Activated T-helper 17 cell treated with anti-CD3 and anti-CD28 coated beads, Interleukin-2, amount 50 U/mL, for 72 hours (primary cell): ENCODE measurements at regions not wholly inside any gene's neighbourhood (a gene's known extent, or its start where the extent isn't known, plus 50 kb on each side); places are given as distances from the start of the nearest gene placed in this dataset.

Source experiments
- ATAC-seq: fragments of 150-1000 bp; cut with Tn5 transposase; replicated peaks from 2 replicates; pipeline ENCODE4 v1.10.0; 2021; ENCODE audit warnings: mild to moderate bottlenecking, moderate library complexity
- H3K27ac Mint-ChIP-seq: one replicate; pipeline ENCODE4 v1.8.0; 2022; ENCODE audit warnings: mixed read lengths
- H3K27me3 Mint-ChIP-seq: one replicate; pipeline ENCODE4 v1.8.0; 2022; ENCODE audit warnings: mixed read lengths
- H3K36me3 Mint-ChIP-seq: one replicate; pipeline ENCODE4 v1.8.0; 2022; ENCODE audit warnings: low read depth, mild to moderate bottlenecking, mixed read lengths
- H3K4me1 Mint-ChIP-seq: one replicate; pipeline ENCODE4 v1.8.0; 2022; ENCODE audit warnings: mixed read lengths
- H3K4me3 Mint-ChIP-seq: one replicate; pipeline ENCODE4 v1.8.0; 2022; ENCODE audit warnings: mild to moderate bottlenecking, mixed read lengths
- H3K9me3 Mint-ChIP-seq: one replicate; pipeline ENCODE4 v1.8.0; 2022; ENCODE audit warnings: mixed read lengths

DNA sequence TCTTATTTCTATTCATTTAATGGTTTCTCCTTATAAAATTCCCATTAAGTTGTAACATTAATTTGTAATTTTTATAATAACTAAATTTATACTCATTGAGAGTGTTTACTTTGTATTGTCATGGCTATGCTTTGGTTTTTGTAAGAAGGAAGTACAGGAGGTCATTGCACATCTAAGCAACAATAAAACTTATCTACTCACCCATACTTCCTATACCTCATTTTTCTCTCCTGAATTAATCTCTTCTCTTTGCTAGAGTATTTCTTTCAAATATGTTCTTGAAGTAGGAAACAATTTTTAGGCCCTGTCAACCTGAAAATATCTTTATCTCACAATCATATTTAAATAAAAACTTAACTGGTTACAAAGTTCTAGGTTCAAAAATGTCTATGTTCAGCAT is 95.4 kb upstream of the WDR11 start:
- H3K36me3 Mint-ChIP-seq = no peaks in the 10 kb centered on the region
- ATAC-seq = no peak
- H3K9me3 Mint-ChIP-seq = no peaks in the 10 kb centered on the region
- peaks cover 25% of the 10 kb centered on the region for H3K27me3 Mint-ChIP-seq
- H3K4me1 Mint-ChIP-seq = no peaks in the 10 kb centered on the region
- H3K4me3 Mint-ChIP-seq = no peak overlapping the region
- no peak overlapping the region for H3K27ac Mint-ChIP-seq

DNA sequence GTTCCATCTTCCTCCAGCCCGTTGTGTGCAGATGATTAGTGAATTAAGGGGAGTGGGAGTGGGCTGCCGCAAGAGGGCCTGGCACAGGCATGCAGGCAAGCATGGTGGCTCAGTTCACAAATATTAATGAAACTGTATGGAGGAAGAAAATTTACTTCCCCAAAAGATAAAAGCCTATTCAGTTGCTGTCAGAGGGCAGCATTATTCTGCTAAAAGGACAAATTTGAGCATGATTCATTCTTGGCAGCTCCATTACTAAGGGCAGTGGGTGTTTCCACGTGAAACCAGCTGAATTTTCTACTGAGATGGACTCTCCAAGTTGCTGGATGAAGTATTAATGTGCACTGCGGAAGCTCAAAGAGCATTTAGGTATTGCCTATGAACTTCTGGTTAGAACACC is 90.9 kb upstream of the WDR11 start:
- Mint-ChIP-seq H3K4me1 (no peaks in the 10 kb centered on the region), H3K9me3 (no peaks in the 10 kb centered on the region), H3K4me3 (no peak overlapping the region), H3K36me3 (no peaks in the 10 kb centered on the region), H3K27ac (no peak overlapping the region), H3K27me3 (peaks cover 20% of the 10 kb centered on the region)
- ATAC-seq = no peak

DNA sequence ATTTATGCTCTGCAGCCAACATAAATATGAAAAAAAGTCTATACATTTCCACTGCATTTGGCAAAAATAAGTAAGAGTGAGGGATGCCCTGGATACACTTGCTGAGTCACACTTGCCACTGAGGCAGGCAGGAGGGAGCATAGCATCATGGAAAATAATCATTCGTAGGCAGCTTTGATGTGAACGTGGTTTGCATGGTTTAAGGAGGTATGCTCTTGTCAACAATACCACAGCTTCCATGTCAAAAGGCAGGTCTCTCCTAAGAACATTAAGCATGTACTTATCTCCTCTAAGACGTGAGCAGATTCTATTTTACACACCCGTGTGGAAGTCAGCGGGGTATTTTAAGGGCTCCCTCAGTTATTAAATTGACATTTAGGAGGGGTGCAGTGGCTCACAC is 89.2 kb upstream of the WDR11 start:
- no peaks in the 10 kb centered on the region for H3K36me3 Mint-ChIP-seq
- no peaks in the 10 kb centered on the region for H3K9me3 Mint-ChIP-seq
- H3K27me3 Mint-ChIP-seq = peaks cover 15% of the 10 kb centered on the region
- no peak for ATAC-seq
- no peak overlapping the region for H3K4me3 Mint-ChIP-seq
- no peak overlapping the region for H3K27ac Mint-ChIP-seq
- no peaks in the 10 kb centered on the region for H3K4me1 Mint-ChIP-seq

- H3K36me3 Mint-ChIP-seq = no peaks in the 10 kb centered on the region
- no peak overlapping the region for H3K4me3 Mint-ChIP-seq
- no peaks in the 10 kb centered on the region for H3K4me1 Mint-ChIP-seq
- no peaks in the 10 kb centered on the region for H3K27me3 Mint-ChIP-seq
- ATAC-seq = no peak
- no peaks in the 10 kb centered on the region for H3K9me3 Mint-ChIP-seq
- no peak overlapping the region for H3K27ac Mint-ChIP-seq
Observed at GRCh38 chr10:120765226-120765803, 85.8 kb upstream of the WDR11 start.

DNA sequence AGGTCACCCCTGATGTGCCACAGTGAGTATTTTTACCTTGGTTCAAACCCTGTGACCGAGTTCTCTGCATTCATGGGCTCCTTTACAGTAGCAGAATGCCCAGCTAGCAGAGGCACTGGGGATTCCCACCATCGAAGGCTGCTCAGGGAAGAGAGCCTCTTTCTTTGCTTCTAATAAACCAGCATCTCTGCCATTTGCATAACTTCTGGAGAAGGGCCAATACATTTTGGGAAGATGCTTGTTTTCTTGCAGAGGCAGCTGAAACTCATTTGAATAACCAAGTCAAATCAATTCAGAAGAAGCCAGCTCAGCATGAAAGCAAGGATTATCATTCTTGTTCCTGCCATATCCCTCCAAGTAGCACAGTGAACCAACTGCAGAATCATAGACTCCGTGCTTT is 82.9 kb upstream of the WDR11 start:
- no peaks in the 10 kb centered on the region for H3K36me3 Mint-ChIP-seq
- ATAC-seq = no peak
- H3K27me3 Mint-ChIP-seq = peaks cover 5% of the 10 kb centered on the region
- no peak overlapping the region for H3K4me3 Mint-ChIP-seq
- H3K9me3 Mint-ChIP-seq = no peaks in the 10 kb centered on the region
- no peaks in the 10 kb centered on the region for H3K4me1 Mint-ChIP-seq
- H3K27ac Mint-ChIP-seq = no peak overlapping the region

DNA sequence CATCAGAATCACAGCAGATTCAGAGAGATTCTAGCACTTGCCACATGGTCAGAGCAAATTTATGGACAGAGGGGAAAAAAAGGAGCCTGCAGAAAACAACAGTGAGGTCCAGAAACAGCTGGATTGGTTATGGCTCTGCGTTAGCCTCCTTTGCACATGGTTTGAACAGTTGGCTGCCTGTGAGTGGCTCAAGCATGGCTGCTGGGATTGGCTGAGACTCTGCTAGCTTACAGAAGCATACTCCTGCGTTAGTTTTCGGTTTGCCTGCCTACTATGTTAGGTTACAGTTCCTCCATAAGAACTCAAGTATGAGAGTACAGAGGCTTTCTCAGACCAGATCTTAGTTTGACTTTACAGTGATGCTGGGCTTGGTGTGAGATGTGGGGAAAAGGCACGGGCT is 80.7 kb upstream of the WDR11 start:
- H3K4me3 Mint-ChIP-seq = no peak overlapping the region
- peaks cover 13% of the 10 kb centered on the region for H3K27me3 Mint-ChIP-seq
- no peak for ATAC-seq
- H3K4me1 Mint-ChIP-seq = no peaks in the 10 kb centered on the region
- H3K9me3 Mint-ChIP-seq = no peaks in the 10 kb centered on the region
- no peaks in the 10 kb centered on the region for H3K36me3 Mint-ChIP-seq
- no peak overlapping the region for H3K27ac Mint-ChIP-seq

DNA sequence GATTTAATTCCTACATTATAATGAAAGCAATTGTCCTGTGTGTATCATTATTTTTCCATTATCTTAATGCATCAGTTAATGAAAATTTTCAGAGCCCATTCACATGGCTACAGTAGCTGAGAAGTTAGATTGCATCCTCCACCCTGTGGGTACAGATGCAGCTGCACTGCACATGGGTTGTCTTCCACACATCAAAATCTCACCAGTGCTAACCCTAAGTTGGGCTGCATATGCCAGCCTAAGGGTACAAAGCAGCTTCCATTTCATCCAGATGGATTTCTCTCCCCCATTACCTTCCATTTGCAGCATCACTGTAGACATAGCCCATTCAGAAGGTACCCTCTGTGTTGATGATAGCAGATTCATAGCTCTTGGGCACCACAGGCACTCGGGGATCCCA is 74.7 kb upstream of the WDR11 start:
- no peak for ATAC-seq
- Mint-ChIP-seq H3K9me3 (no peaks in the 10 kb centered on the region), H3K4me3 (no peak overlapping the region), H3K27me3 (peaks cover 11% of the 10 kb centered on the region), H3K36me3 (no peaks in the 10 kb centered on the region), H3K4me1 (no peaks in the 10 kb centered on the region), H3K27ac (no peak overlapping the region)

DNA sequence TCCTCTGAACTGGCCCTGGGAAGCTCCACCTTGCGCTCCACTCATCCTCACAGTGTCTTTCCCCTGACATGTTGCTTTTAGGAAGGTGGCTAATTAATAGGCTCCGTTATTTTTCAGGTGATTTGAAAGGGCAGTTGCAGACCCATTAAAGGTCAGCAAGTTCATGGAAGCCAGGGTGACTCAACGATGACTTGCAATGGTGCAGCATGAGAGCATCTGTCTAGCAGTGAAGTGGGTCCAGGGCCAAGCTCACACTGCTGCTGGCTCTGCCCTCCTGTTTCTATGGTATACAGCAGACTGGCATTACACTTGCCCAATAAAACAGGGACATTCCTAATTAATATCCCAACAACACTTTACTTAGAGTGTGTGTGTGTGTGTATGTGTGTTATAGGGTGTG is 68.8 kb upstream of the WDR11 start:
- no peak for ATAC-seq
- Mint-ChIP-seq H3K9me3 (no peaks in the 10 kb centered on the region), H3K4me1 (no peaks in the 10 kb centered on the region), H3K27me3 (peaks cover 6% of the 10 kb centered on the region), H3K36me3 (no peaks in the 10 kb centered on the region), H3K27ac (no peak overlapping the region), H3K4me3 (no peak overlapping the region)

DNA sequence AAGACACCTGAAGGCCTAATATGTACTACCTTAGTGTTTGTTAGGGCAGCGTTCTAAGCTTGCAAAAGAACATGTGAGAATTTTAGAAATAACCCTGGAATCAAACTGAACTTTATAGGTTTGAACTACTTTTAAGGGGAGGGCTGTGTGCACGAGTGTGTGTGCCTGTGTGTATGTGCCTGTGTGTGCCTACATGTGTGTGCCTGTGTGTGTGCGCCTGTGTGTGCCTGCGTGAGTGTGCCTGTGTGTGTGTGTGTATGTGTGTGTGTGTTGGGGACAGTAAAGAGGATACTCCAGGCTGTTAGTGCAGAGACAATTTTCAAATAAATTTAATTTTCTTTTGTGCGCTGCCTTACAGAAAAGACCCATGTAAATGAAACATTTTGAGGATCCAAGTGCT is 68.1 kb upstream of the WDR11 start:
- Mint-ChIP-seq H3K4me3 (no peak overlapping the region), H3K27me3 (peaks cover 8% of the 10 kb centered on the region), H3K36me3 (no peaks in the 10 kb centered on the region), H3K4me1 (no peaks in the 10 kb centered on the region), H3K27ac (no peak overlapping the region), H3K9me3 (no peaks in the 10 kb centered on the region)
- no peak for ATAC-seq

DNA sequence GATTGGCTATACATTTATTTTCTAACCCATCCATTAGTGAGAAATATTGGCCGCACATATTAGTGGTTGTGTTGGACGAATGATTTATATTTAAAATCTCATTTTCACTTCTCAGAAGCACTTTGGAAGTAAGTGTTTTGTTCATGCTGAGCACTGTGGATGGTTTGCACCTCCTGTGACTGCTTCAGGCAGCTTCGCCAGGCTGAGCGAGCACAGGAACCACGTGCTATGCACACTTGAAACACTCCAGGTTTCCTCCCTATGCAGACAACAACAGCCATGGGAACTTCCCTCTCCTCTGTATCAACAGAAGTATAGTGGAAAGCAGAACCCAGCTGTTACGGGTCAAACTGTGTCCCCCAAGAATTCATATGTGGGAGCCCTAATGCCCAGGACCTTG is 67.3 kb upstream of the WDR11 start:
- H3K4me1 Mint-ChIP-seq = no peaks in the 10 kb centered on the region
- no peaks in the 10 kb centered on the region for H3K36me3 Mint-ChIP-seq
- no peak overlapping the region for H3K4me3 Mint-ChIP-seq
- ATAC-seq = no peak
- H3K27me3 Mint-ChIP-seq = peaks cover 8% of the 10 kb centered on the region
- H3K27ac Mint-ChIP-seq = no peak overlapping the region
- no peaks in the 10 kb centered on the region for H3K9me3 Mint-ChIP-seq

GRCh38 chr10:120788771-120789170 is 62.4 kb upstream of the WDR11 start:
- H3K9me3 Mint-ChIP-seq = no peaks in the 10 kb centered on the region
- no peaks in the 10 kb centered on the region for H3K36me3 Mint-ChIP-seq
- ATAC-seq = no peak
- H3K4me3 Mint-ChIP-seq = no peak overlapping the region
- no peak overlapping the region for H3K27ac Mint-ChIP-seq
- H3K4me1 Mint-ChIP-seq = no peaks in the 10 kb centered on the region
- H3K27me3 Mint-ChIP-seq = peaks cover 23% of the 10 kb centered on the region

DNA sequence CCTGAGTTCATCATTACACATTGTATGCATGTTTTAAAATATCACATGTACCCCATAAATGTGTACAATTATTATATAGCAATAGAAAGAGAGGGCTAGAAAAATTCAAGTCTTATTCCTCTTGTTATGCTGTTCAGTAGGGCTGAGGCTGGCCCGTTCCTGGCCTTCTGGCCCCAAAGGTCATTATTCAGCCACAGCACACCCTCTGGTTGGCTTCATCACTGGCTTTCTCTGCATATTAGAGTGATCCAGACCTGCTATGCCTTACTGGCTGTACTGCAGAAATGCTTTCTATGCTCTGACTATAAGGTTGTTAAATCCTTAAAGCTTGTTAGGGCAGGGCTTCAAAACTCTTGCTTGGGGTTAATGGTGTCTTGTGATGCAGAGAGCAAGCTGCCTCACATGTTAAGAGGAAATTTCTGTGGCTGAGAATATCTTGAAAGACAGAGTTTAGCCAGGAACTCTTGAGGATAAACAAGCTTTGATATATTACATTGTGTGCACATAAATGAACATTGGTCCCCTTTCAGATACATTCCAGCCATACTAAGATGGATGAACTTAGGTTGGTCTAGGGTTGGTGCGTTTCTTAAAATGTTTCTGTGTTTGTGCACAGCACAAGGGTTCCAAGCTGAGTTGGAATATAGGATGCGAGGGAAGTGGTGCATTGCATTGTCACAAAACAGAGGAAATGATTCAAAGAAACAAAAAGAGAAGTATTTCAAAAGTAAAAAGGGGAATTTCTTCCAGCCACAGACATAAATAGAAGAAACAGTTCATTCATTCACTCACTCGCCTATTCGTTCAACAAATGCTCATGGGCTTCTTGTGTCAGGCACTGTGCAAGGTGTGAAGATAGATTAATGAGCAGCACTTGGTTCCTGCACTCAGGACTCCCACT is 61.6 kb upstream of the WDR11 start:
- no peaks in the 10 kb centered on the region for H3K9me3 Mint-ChIP-seq
- H3K27ac Mint-ChIP-seq = no peak overlapping the region
- H3K4me1 Mint-ChIP-seq = no peaks in the 10 kb centered on the region

GRCh38 chr10:120791316-120791715 is 59.8 kb upstream of the WDR11 start:
- Mint-ChIP-seq H3K27me3 (peaks cover 31% of the 10 kb centered on the region), H3K36me3 (no peaks in the 10 kb centered on the region), H3K27ac (no peak overlapping the region), H3K4me1 (no peaks in the 10 kb centered on the region), H3K4me3 (no peak overlapping the region), H3K9me3 (no peaks in the 10 kb centered on the region)
- ATAC-seq = no peak

More for the DNA sequence above, 61.6 kb upstream of the WDR11 start:
- Mint-ChIP-seq H3K4me3 (no peak overlapping the region), H3K36me3 (no peaks in the 10 kb centered on the region), H3K27me3 (peaks cover 27% of the 10 kb centered on the region)
- no peak for ATAC-seq

DNA sequence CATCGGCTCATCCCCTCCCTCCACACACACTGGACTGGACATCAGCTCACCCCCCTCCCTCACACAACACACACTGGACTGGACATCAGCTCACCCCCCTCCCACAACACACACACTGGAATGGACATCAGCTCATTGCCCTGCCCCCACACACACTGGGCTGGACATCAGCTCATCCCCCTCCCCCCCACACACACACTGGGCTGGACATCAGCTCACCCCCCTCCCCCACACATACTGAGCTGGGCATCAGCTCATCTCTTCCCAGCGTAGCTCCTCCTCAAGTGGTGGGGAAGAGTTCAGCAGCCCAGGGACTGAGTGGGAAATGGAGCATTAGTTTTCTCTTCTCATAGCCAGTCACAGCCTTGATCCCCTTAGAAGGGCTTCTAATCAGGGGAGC is 58.1 kb upstream of the WDR11 start:
- Mint-ChIP-seq H3K4me3 (no peak overlapping the region), H3K4me1 (no peaks in the 10 kb centered on the region), H3K27ac (no peak overlapping the region), H3K9me3 (no peaks in the 10 kb centered on the region), H3K27me3 (peaks cover 28% of the 10 kb centered on the region), H3K36me3 (no peaks in the 10 kb centered on the region)
- no peak for ATAC-seq

- Mint-ChIP-seq H3K36me3 (no peaks in the 10 kb centered on the region), H3K4me1 (no peaks in the 10 kb centered on the region), H3K27me3 (peaks cover 28% of the 10 kb centered on the region), H3K4me3 (no peak overlapping the region), H3K9me3 (no peaks in the 10 kb centered on the region), H3K27ac (no peak overlapping the region)
- no peak for ATAC-seq
Observed at GRCh38 chr10:120794390-120794789, 56.8 kb upstream of the WDR11 start.
